Small intestine (tissue), 7 donors: ENCODE measurements at regions not wholly inside any gene's neighbourhood (a gene's known extent, or its start where the extent isn't known, plus 50 kb on each side); places are given as distances from the start of the nearest gene placed in this dataset.

ENCODE experiments used
- DNase-seq, 2 donors: peaks; one replicate each; pipeline versions ENCODE4 v3.0.0 to v3.0.0-alpha.2; 2013
- FAIRE-seq: peaks from 2 replicates; lab custom pipeline; 2012; peaks lifted over from hg19 to GRCh38; lab: Jason Lieb, UNC
- H3K27ac ChIP-seq, 3 donors: one replicate each; pipeline ENCODE4 v1.5.1; 2013; ENCODE audit warnings: low read length in 2 of 3, mild to moderate bottlenecking in 2 of 3, control low read depth in 1 of 3, inconsistent platforms in 1 of 3, low read depth in 1 of 3, moderate library complexity in 1 of 3
- H3K27me3 ChIP-seq, 3 donors: one replicate each; pipeline ENCODE4 v1.6.1; 2013; ENCODE audit warnings: low read length in 3 of 3, inconsistent platforms in 1 of 3; ENCODE audit not compliant: control insufficient read depth in 3 of 3, insufficient read depth in 3 of 3
- H3K36me3 ChIP-seq, 3 donors: one replicate each; pipeline ENCODE4 v1.6.1; 2013; ENCODE audit warnings: low read length in 3 of 3, inconsistent platforms in 1 of 3, low read depth in 1 of 3, mild to moderate bottlenecking in 1 of 3, moderate library complexity in 1 of 3; ENCODE audit not compliant: control insufficient read depth in 3 of 3, insufficient read depth in 2 of 3
- H3K4me1 ChIP-seq, 3 donors: one replicate each; pipeline ENCODE4 v1.6.1; 2013; ENCODE audit warnings: low read length in 2 of 3, inconsistent platforms in 1 of 3, low read depth in 1 of 3, mild to moderate bottlenecking in 1 of 3, moderate library complexity in 1 of 3; ENCODE audit not compliant: control insufficient read depth in 3 of 3, insufficient read depth in 2 of 3
- H3K4me3 ChIP-seq, 3 donors: one replicate each; pipeline ENCODE4 v1.5.1; 2013; ENCODE audit warnings: low read length in 3 of 3, control low read depth in 1 of 3, inconsistent platforms in 1 of 3, low read depth in 1 of 3, mild to moderate bottlenecking in 1 of 3, moderate library complexity in 1 of 3
- H3K9me3 ChIP-seq, 2 donors: one replicate each; pipeline ENCODE4 v1.6.1; 2013; ENCODE audit warnings: low read depth in 1 of 2, low read length in 1 of 2; ENCODE audit not compliant: control insufficient read depth in 2 of 2, insufficient read depth in 1 of 2
- WGBS, 3 donors: extraction: QIAGEN DNeasy Blood & Tissue Kit; methylation state at CpG; one replicate each; pipeline ENCODE4 v1.1.7; 2013; 5-methylcytosine and 5-hydroxymethylcytosine counted together
- donor health status: healthy with polysubstance abuse.
- donor health status: control.
- donor health status: control.
- donor health status: Bipolar disorder and iron deficiency.
- donor health status: healthy.

GRCh38 chr17:79363552-79364275, 247.1 kb downstream of the RBFOX3 start:
- H3K27me3 ChIP-seq: peaks cover 0 to 42% (median 11%) of the 10 kb centered on the region in 3 donors
- H3K4me1 ChIP-seq: no peaks in the 10 kb centered on the region
- FAIRE-seq: no peak
- DNase-seq: no peak
- H3K9me3 ChIP-seq: no peaks in the 10 kb centered on the region
- WGBS, 3 donors: 69 to 78% (median 69%) methylated on average over 16 of the region's 16 CpGs
- H3K36me3 ChIP-seq: no peaks in the 10 kb centered on the region
- H3K27ac ChIP-seq: no peak overlapping the region
- H3K4me3 ChIP-seq: no peak overlapping the region

- H3K36me3 ChIP-seq: no peaks in the 10 kb centered on the region
- H3K4me3 ChIP-seq: no peak overlapping the region
- no peak overlapping the region for H3K27ac ChIP-seq
- no peak for DNase-seq
- whole genome bisulfite sequencing, 3 donors: 74 to 85% (median 75%) methylated on average over 14 of the region's 14 CpGs
- H3K4me1 ChIP-seq: no peaks in the 10 kb centered on the region
- no peak for FAIRE-seq
- H3K27me3 ChIP-seq: peaks cover 0 to 38% (median 14%) of the 10 kb centered on the region in 3 donors
- H3K9me3 ChIP-seq: no peaks in the 10 kb centered on the region
These were observed 248.0 kb downstream of the RBFOX3 start for GRCh38 chr17:79362772-79363305.

GRCh38 chr17:79361873-79362771, 248.7 kb downstream of the RBFOX3 start:
- Histone ChIP-seq H3K27ac (no peak overlapping the region), H3K27me3 (peaks cover 0 to 32% (median 14%) of the 10 kb centered on the region in 3 donors), H3K4me3 (no peak overlapping the region), H3K4me1 (no peaks in the 10 kb centered on the region), H3K9me3 (no peaks in the 10 kb centered on the region), H3K36me3 (no peaks in the 10 kb centered on the region)
- WGBS, 3 donors: 51 to 54% (median 52%) methylated on average over 29 of the region's 29 CpGs
- DNase-seq: no peak
- FAIRE-seq: no peak

GRCh38 chr17:79361221-79361734, 249.6 kb downstream of the RBFOX3 start:
- Histone ChIP-seq H3K9me3 (no peaks in the 10 kb centered on the region), H3K27me3 (peaks cover 0 to 28% (median 14%) of the 10 kb centered on the region in 3 donors), H3K36me3 (no peaks in the 10 kb centered on the region), H3K4me1 (no peaks in the 10 kb centered on the region), H3K4me3 (no peak overlapping the region), H3K27ac (no peak overlapping the region)
- no peak for FAIRE-seq
- DNase-seq: no peak
- 54 to 67% (median 63%) methylated on average over 12 of the region's 12 CpGs for WGBS, 3 donors

GRCh38 chr17:79360196-79360595, 250.7 kb downstream of the RBFOX3 start:
- Histone ChIP-seq H3K4me3 (no peak overlapping the region), H3K27ac (no peak overlapping the region), H3K27me3 (peaks cover 0 to 26% (median 16%) of the 10 kb centered on the region in 3 donors), H3K9me3 (no peaks in the 10 kb centered on the region), H3K4me1 (no peaks in the 10 kb centered on the region), H3K36me3 (no peaks in the 10 kb centered on the region)
- no peak for DNase-seq
- 63 to 83% (median 75%) methylated on average over 17 of the region's 17 CpGs for WGBS, 3 donors
- no peak for FAIRE-seq

- no peaks in the 10 kb centered on the region for H3K9me3 ChIP-seq
- DNase-seq (no peak), FAIRE-seq (no peak)
- no peak overlapping the region for H3K4me3 ChIP-seq
- no peak overlapping the region for H3K27ac ChIP-seq
- no peaks in the 10 kb centered on the region for H3K4me1 ChIP-seq
- H3K27me3 ChIP-seq: peaks cover 3 to 19% (median 13%) of the 10 kb centered on the region in 3 donors
- WGBS, 3 donors: 57 to 71% (median 63%) methylated on average over 16 of the region's 16 CpGs
- H3K36me3 ChIP-seq: no peaks in the 10 kb centered on the region
These were observed 253.9 kb downstream of the RBFOX3 start for GRCh38 chr17:79356839-79357447.

GRCh38 chr17:79355165-79355564, 255.7 kb downstream of the RBFOX3 start:
- FAIRE-seq: no peak
- no peak for DNase-seq
- H3K4me1 ChIP-seq: no peaks in the 10 kb centered on the region
- peaks cover 3 to 15% (median 9%) of the 10 kb centered on the region in 3 donors for H3K27me3 ChIP-seq
- H3K4me3 ChIP-seq: no peak overlapping the region
- no peak overlapping the region for H3K27ac ChIP-seq
- WGBS, 3 donors: 49 to 66% (median 52%) methylated on average over 12 of the region's 12 CpGs
- H3K9me3 ChIP-seq: no peaks in the 10 kb centered on the region
- no peaks in the 10 kb centered on the region for H3K36me3 ChIP-seq
